ENCODE measurements at regions not wholly inside any gene's neighbourhood (a gene's known extent, or its start where the extent isn't known, plus 50 kb on each side); places are given as distances from the start of the nearest gene placed in this dataset.

DNA sequence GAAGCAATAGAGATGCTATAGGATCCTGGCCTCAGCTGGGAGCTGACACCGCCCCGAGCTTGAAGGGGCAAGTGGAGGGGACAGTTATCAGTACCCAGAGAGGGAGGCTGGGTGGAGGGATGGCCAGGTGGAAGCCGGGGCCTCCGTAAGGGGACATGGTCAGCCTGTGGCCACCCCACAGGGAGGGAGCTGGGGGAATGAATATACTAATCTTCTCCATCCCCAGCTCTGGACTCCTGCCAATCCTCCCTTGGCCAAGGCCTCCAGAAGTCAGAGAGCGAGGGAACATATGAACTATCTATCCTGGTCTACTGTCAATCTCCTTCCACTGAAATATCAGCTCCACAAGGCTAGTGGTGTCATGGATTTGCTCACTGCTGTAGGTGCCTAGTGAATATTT, 109.3 kb downstream of the BOD1 start:
- Histone ChIP-seq H2AFZ (ENCODE audit: insufficient read depth, low read length, poor library complexity) (no peak overlapping the region), H2BK12ac (ENCODE audit: low read length) (no peak overlapping the region), H3K27ac (ENCODE audit: low read depth, low read length) (no peak overlapping the region), H3K14ac (ENCODE audit: low read length) (no peak overlapping the region), H3K4me1 (ENCODE audit: control insufficient read depth in 1 of 2, insufficient read depth in 2 of 2, low read length in 2 of 2) (no peaks in the 10 kb centered on the region), H4K12ac (ENCODE audit: low read depth, low read length) (no peak overlapping the region), H3K79me1 (ENCODE audit: low read length) (no peaks in the 10 kb centered on the region), H3K23ac (ENCODE audit: low read length) (no peak overlapping the region), H3K79me2 (ENCODE audit: control insufficient read depth, insufficient read depth, low read length, poor library complexity) (no peaks in the 10 kb centered on the region), H2BK120ac (ENCODE audit: insufficient read depth, low read length, poor library complexity) (no peak overlapping the region), H3K27me3 (ENCODE audit: insufficient read depth, low read length) (no peaks in the 10 kb centered on the region), H3K36me3 (ENCODE audit: control insufficient read depth in 1 of 2, insufficient read depth in 2 of 2, low read length in 2 of 2) (no peaks in the 10 kb centered on the region), H3K9ac (ENCODE audit: low read length) (no peak overlapping the region), H2AK5ac (ENCODE audit: low read length) (no peak overlapping the region), H4K8ac (ENCODE audit: low read depth, low read length) (no peak overlapping the region), H3K4ac (ENCODE audit: low read depth, low read length) (no peak overlapping the region), H3K4me2 (ENCODE audit: low read length) (no peak overlapping the region), H4K91ac (ENCODE audit: low read depth, low read length) (no peak overlapping the region), H2BK5ac (ENCODE audit: low read depth, low read length, poor library complexity) (no peak overlapping the region), H3K4me3 (ENCODE audit: low read depth, low read length) (no peak overlapping the region), H3K18ac (ENCODE audit: low read length) (no peak overlapping the region), H3K9me3 (ENCODE audit: insufficient read depth, low read depth, low read length) (peaks cover 2% of the 10 kb centered on the region)
- whole genome bisulfite sequencing (ENCODE audit: extremely low coverage, insufficient coverage, insufficient read length): no CpG with 5 or more reads among the region's 5 CpGs
- no peak for DNase-seq

- Histone ChIP-seq H3K4me3 (ENCODE audit: low read depth, low read length) (no peak overlapping the region), H3K9me3 (ENCODE audit: insufficient read depth, low read depth, low read length) (peaks cover 2% of the 10 kb centered on the region), H3K9ac (ENCODE audit: low read length) (no peak overlapping the region), H3K23ac (ENCODE audit: low read length) (no peak overlapping the region), H3K36me3 (ENCODE audit: control insufficient read depth in 1 of 2, insufficient read depth in 2 of 2, low read length in 2 of 2) (no peaks in the 10 kb centered on the region), H4K12ac (ENCODE audit: low read depth, low read length) (no peak overlapping the region), H2AK5ac (ENCODE audit: low read length) (no peak overlapping the region), H3K27me3 (ENCODE audit: insufficient read depth, low read length) (no peaks in the 10 kb centered on the region), H2BK5ac (ENCODE audit: low read depth, low read length, poor library complexity) (no peak overlapping the region), H3K14ac (ENCODE audit: low read length) (no peak overlapping the region), H3K79me2 (ENCODE audit: control insufficient read depth, insufficient read depth, low read length, poor library complexity) (no peaks in the 10 kb centered on the region), H3K27ac (ENCODE audit: low read depth, low read length) (no peak overlapping the region), H2BK120ac (ENCODE audit: insufficient read depth, low read length, poor library complexity) (no peak overlapping the region), H3K4ac (ENCODE audit: low read depth, low read length) (no peak overlapping the region), H3K18ac (ENCODE audit: low read length) (no peak overlapping the region), H3K4me2 (ENCODE audit: low read length) (no peak overlapping the region), H3K4me1 (ENCODE audit: control insufficient read depth in 1 of 2, insufficient read depth in 2 of 2, low read length in 2 of 2) (no peaks in the 10 kb centered on the region), H4K8ac (ENCODE audit: low read depth, low read length) (no peak overlapping the region), H2BK12ac (ENCODE audit: low read length) (no peak overlapping the region), H2AFZ (ENCODE audit: insufficient read depth, low read length, poor library complexity) (no peak overlapping the region), H4K91ac (ENCODE audit: low read depth, low read length) (no peak overlapping the region), H3K79me1 (ENCODE audit: low read length) (no peaks in the 10 kb centered on the region)
- DNase-seq: no peak
- WGBS (ENCODE audit: extremely low coverage, insufficient coverage, insufficient read length): no CpG with 5 or more reads among the region's 3 CpGs
These were observed 110.8 kb downstream of the BOD1 start for GRCh38 chr5:173505634-173506033.

- H2AK5ac ChIP-seq (ENCODE audit: low read length): no peak overlapping the region
- no peak overlapping the region for H3K27ac ChIP-seq (ENCODE audit: low read depth, low read length)
- no peak overlapping the region for H2BK5ac ChIP-seq (ENCODE audit: low read depth, low read length, poor library complexity)
- H3K9ac ChIP-seq (ENCODE audit: low read length): no peak overlapping the region
- no peaks in the 10 kb centered on the region for H3K36me3 ChIP-seq (ENCODE audit: control insufficient read depth in 1 of 2, insufficient read depth in 2 of 2, low read length in 2 of 2)
- H3K23ac ChIP-seq (ENCODE audit: low read length): no peak overlapping the region
- H3K4me1 ChIP-seq (ENCODE audit: control insufficient read depth in 1 of 2, insufficient read depth in 2 of 2, low read length in 2 of 2): peaks cover 2 to 8% of the 10 kb centered on the region in 2 experiments
- H3K27me3 ChIP-seq (ENCODE audit: insufficient read depth, low read length): no peaks in the 10 kb centered on the region
- no peak overlapping the region for H3K18ac ChIP-seq (ENCODE audit: low read length)
- no peak overlapping the region for H4K12ac ChIP-seq (ENCODE audit: low read depth, low read length)
- no peaks in the 10 kb centered on the region for H3K79me1 ChIP-seq (ENCODE audit: low read length)
- H2AFZ ChIP-seq (ENCODE audit: insufficient read depth, low read length, poor library complexity): no peak overlapping the region
- no peak overlapping the region for H2BK120ac ChIP-seq (ENCODE audit: insufficient read depth, low read length, poor library complexity)
- H4K91ac ChIP-seq (ENCODE audit: low read depth, low read length): no peak overlapping the region
- H3K4ac ChIP-seq (ENCODE audit: low read depth, low read length): no peak overlapping the region
- no peak overlapping the region for H3K14ac ChIP-seq (ENCODE audit: low read length)
- H3K4me2 ChIP-seq (ENCODE audit: low read length): no peak overlapping the region
- H2BK12ac ChIP-seq (ENCODE audit: low read length): no peak overlapping the region
- WGBS (ENCODE audit: extremely low coverage, insufficient coverage, insufficient read length): no CpG with 5 or more reads among the region's 12 CpGs
- DNase-seq: no peak
- H3K79me2 ChIP-seq (ENCODE audit: control insufficient read depth, insufficient read depth, low read length, poor library complexity): no peaks in the 10 kb centered on the region
- no peak overlapping the region for H3K4me3 ChIP-seq (ENCODE audit: low read depth, low read length)
- no peak overlapping the region for H4K8ac ChIP-seq (ENCODE audit: low read depth, low read length)
- peaks cover 1% of the 10 kb centered on the region for H3K9me3 ChIP-seq (ENCODE audit: insufficient read depth, low read depth, low read length)
These were observed 114.5 kb downstream of the BOD1 start for GRCh38 chr5:173501922-173502321.

DNA sequence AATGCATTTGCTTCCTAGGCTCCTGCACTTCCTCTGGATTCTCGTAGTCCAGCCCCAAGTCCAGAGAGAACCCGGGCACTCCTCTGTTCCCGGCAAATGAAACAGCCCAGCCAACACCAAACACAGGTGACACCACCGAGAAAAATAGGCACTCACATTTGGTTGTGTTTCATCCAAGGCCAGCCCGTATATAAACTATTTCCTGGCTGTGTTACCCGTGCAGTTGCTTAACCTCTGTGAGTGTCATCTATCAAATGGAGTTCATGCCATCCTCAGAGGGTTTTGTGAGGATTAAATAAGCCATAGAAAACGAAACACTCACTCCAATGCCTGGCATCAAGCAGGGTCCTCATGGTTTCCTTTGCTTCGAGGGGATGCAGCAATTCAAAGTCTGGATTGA, 115.2 kb downstream of the BOD1 start:
- H3K36me3 ChIP-seq (ENCODE audit: control insufficient read depth in 1 of 2, insufficient read depth in 2 of 2, low read length in 2 of 2): no peaks in the 10 kb centered on the region
- H4K91ac ChIP-seq (ENCODE audit: low read depth, low read length): no peak overlapping the region
- H3K27ac ChIP-seq (ENCODE audit: low read depth, low read length): no peak overlapping the region
- H3K18ac ChIP-seq (ENCODE audit: low read length): no peak overlapping the region
- H3K79me1 ChIP-seq (ENCODE audit: low read length): no peaks in the 10 kb centered on the region
- H3K79me2 ChIP-seq (ENCODE audit: control insufficient read depth, insufficient read depth, low read length, poor library complexity): no peaks in the 10 kb centered on the region
- no peak overlapping the region for H3K23ac ChIP-seq (ENCODE audit: low read length)
- no peak overlapping the region for H2AK5ac ChIP-seq (ENCODE audit: low read length)
- peaks cover 2 to 8% of the 10 kb centered on the region in 2 experiments for H3K4me1 ChIP-seq (ENCODE audit: control insufficient read depth in 1 of 2, insufficient read depth in 2 of 2, low read length in 2 of 2)
- H2BK5ac ChIP-seq (ENCODE audit: low read depth, low read length, poor library complexity): no peak overlapping the region
- H3K4me3 ChIP-seq (ENCODE audit: low read depth, low read length): no peak overlapping the region
- no peak overlapping the region for H3K9ac ChIP-seq (ENCODE audit: low read length)
- no peak for DNase-seq
- H3K9me3 ChIP-seq (ENCODE audit: insufficient read depth, low read depth, low read length): peaks cover 1% of the 10 kb centered on the region
- no peaks in the 10 kb centered on the region for H3K27me3 ChIP-seq (ENCODE audit: insufficient read depth, low read length)
- no peak overlapping the region for H3K4ac ChIP-seq (ENCODE audit: low read depth, low read length)
- H4K8ac ChIP-seq (ENCODE audit: low read depth, low read length): no peak overlapping the region
- H2BK120ac ChIP-seq (ENCODE audit: insufficient read depth, low read length, poor library complexity): no peak overlapping the region
- H3K4me2 ChIP-seq (ENCODE audit: low read length): no peak overlapping the region
- no peak overlapping the region for H2BK12ac ChIP-seq (ENCODE audit: low read length)
- WGBS (ENCODE audit: extremely low coverage, insufficient coverage, insufficient read length): no CpG with 5 or more reads among the region's 8 CpGs
- H3K14ac ChIP-seq (ENCODE audit: low read length): no peak overlapping the region
- no peak overlapping the region for H4K12ac ChIP-seq (ENCODE audit: low read depth, low read length)
- H2AFZ ChIP-seq (ENCODE audit: insufficient read depth, low read length, poor library complexity): no peak overlapping the region
